ENCODE measurements at regions not wholly inside any gene's neighbourhood (a gene's known extent, or its start where the extent isn't known, plus 50 kb on each side); places are given as distances from the start of the nearest gene placed in this dataset.

DNA sequence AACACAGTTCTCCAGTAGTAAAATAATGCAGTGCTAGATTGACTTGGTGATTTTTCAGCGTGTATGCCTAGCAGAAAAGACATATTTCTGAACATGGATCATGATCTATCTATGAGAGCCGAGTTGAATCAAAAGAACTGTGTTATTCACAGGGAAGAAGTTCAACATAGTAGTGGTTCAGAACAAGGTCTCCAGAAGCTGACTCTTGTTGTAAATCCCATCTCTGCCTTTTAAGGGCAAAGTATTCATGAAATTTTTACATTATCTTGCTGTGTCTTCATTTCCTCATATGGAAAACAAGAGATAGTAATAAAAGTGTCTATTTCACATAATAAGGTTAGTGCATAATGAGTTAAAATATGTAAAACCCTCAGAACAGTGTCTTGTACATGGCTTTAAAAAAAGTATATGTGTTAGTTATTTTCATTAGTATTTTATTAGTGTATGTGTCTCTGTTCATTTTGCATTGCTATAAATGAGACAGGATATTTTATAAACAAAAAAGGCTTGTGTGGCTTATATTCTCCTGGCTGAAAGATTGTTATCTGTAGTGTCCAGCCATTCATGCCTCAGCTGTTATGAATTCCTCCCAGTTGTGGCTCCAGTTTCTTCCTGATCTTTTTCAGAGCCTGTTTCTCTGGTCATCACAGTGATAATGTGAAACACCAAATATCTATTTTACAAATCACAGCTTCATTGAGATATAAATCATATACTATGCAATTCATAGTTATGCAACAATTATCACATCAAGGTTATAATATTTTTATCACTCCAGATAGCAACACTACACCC, 1351.2 kb downstream of the STIM2 start:
- TF ChIP-seq CTCF (IDR thresholded peaks at IDR 0.05) (no peak), POLR2A (IDR thresholded peaks at IDR 0.05) (no peak)

Data from heart left ventricle (tissue), 13 donors.